ENCODE measurements at regions not wholly inside any gene's neighbourhood (a gene's known extent, or its start where the extent isn't known, plus 50 kb on each side); places are given as distances from the start of the nearest gene placed in this dataset.

DNA sequence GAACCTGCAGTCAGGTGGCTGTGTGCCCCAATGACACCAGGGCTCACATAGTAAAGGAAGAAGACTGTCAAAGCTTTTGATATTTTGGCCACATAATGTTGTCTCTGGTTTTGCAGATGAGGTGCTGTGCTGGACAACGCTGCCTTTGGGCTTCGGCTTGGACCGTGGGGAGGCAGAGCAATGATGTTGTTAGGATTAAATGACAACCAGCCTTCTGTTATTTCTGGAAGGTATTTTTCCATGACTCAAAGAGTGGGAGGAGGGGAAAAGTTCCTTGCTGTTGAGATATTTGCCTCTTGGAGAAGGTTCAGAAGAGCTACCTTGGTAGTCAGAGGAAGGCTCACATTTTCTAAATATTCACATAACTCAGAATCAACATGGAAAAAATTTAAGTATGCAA is 187.3 kb upstream of the GALNT2 start:
- TF ChIP-seq, protein P1, sequence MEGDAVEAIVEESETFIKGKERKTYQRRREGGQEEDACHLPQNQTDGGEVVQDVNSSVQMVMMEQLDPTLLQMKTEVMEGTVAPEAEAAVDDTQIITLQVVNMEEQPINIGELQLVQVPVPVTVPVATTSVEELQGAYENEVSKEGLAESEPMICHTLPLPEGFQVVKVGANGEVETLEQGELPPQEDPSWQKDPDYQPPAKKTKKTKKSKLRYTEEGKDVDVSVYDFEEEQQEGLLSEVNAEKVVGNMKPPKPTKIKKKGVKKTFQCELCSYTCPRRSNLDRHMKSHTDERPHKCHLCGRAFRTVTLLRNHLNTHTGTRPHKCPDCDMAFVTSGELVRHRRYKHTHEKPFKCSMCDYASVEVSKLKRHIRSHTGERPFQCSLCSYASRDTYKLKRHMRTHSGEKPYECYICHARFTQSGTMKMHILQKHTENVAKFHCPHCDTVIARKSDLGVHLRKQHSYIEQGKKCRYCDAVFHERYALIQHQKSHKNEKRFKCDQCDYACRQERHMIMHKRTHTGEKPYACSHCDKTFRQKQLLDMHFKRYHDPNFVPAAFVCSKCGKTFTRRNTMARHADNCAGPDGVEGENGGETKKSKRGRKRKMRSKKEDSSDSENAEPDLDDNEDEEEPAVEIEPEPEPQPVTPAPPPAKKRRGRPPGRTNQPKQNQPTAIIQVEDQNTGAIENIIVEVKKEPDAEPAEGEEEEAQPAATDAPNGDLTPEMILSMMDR (conservative IDR thresholded peaks at IDR 0.05 in 1 of 2, IDR thresholded peaks at IDR 0.05 in 1 of 2; ENCODE audit: extremely low read depth in 1 of 2, insufficient read depth in 1 of 2, low read depth in 1 of 2, low read length in 2 of 2): no peak
- no peak for TF ChIP-seq EZH2 (IDR thresholded peaks at IDR 0.05; ENCODE audit: borderline replicate concordance, low read length)
